Activated CD8-positive, alpha-beta T cell treated with anti-CD3 and anti-CD28 coated beads for 36 hours (primary cell): ENCODE measurements at regions not wholly inside any gene's neighbourhood (a gene's known extent, or its start where the extent isn't known, plus 50 kb on each side); places are given as distances from the start of the nearest gene placed in this dataset.

ENCODE experiments used
- ATAC-seq: fragments of 200-7000 bp; cut with Tn5 transposase; one replicate; pipeline ENCODE4 v1.10.0; 2021; ENCODE audit warnings: mild to moderate bottlenecking, moderate library complexity
- CTCF ChIA-PET: fragments of 350-600 bp; sonication (Branson Sonifier 250); formaldehyde crosslinking; loops from one replicate; lab custom pipeline; 2021; ENCODE audit warnings: antibody characterized with exemption; lab: Charles Lee
- POLR2A ChIA-PET: fragments of 350-600 bp; sonication (Branson Sonifier 250); formaldehyde crosslinking; loops from one replicate; lab custom pipeline; 2021; ENCODE audit warnings: antibody characterized with exemption; lab: Charles Lee
- DNase-seq: peaks from one replicate; pipeline ENCODE4 v3.0.0-alpha.2; 2020
- H3K27ac Mint-ChIP-seq: one replicate; pipeline ENCODE4 v1.8.0; 2021; ENCODE audit warnings: mild to moderate bottlenecking, mixed read lengths
- H3K27me3 Mint-ChIP-seq: one replicate; pipeline ENCODE4 v1.8.0; 2021; ENCODE audit warnings: mixed read lengths
- H3K36me3 Mint-ChIP-seq: one replicate; pipeline ENCODE4 v1.8.0; 2021; ENCODE audit warnings: low read depth, mixed read lengths
- H3K4me1 Mint-ChIP-seq: one replicate; pipeline ENCODE4 v1.8.0; 2021; ENCODE audit warnings: low read depth, mixed read lengths
- H3K4me3 Mint-ChIP-seq: one replicate; pipeline ENCODE4 v1.8.0; 2021; ENCODE audit warnings: mild to moderate bottlenecking, moderate library complexity, mixed read lengths
- H3K9me3 Mint-ChIP-seq: one replicate; pipeline ENCODE4 v1.8.0; 2021; ENCODE audit warnings: mixed read lengths
- CTCF ChIP-seq: fragments of 200-600 bp; IDR thresholded peaks from one replicate; pipeline ENCODE4 v1.8.0; 2022; ENCODE audit warnings: antibody characterized with exemption, mild to moderate bottlenecking
- intact Hi-C: fragments of 100-400 bp; cut with micrococcal nuclease; formaldehyde crosslinking; loops from one replicate; pipeline ENCODE4 v1.10.0; 2022

GRCh38 chr9:107878462-107878861 is 388.9 kb upstream of the KLF4 start:
- DNase-seq (no peak), ATAC-seq (no peak)
- Mint-ChIP-seq H3K27me3 (no peaks in the 10 kb centered on the region), H3K4me1 (no peaks in the 10 kb centered on the region), H3K36me3 (no peaks in the 10 kb centered on the region), H3K27ac (no peak overlapping the region), H3K4me3 (no peak overlapping the region), H3K9me3 (no peaks in the 10 kb centered on the region)
- ChIA-PET CTCF (no interaction called here), POLR2A (no interaction called here)
- intact Hi-C loops: no loop called here
- TF ChIP-seq CTCF: no peak

GRCh38 chr9:107875571-107875980 is 386.0 kb upstream of the KLF4 start:
- CTCF ChIA-PET: no interaction called here
- no peaks in the 10 kb centered on the region for H3K4me1 Mint-ChIP-seq
- no peak overlapping the region for H3K27ac Mint-ChIP-seq
- ATAC-seq: no peak
- intact Hi-C loops: no loop called here
- H3K27me3 Mint-ChIP-seq: no peaks in the 10 kb centered on the region
- POLR2A ChIA-PET: no interaction called here
- H3K4me3 Mint-ChIP-seq: no peak overlapping the region
- no peak for DNase-seq
- no peaks in the 10 kb centered on the region for H3K9me3 Mint-ChIP-seq
- no peak for TF ChIP-seq CTCF
- no peaks in the 10 kb centered on the region for H3K36me3 Mint-ChIP-seq

- no peak overlapping the region for H3K27ac Mint-ChIP-seq
- TF ChIP-seq CTCF: no peak
- no peaks in the 10 kb centered on the region for H3K27me3 Mint-ChIP-seq
- POLR2A ChIA-PET: no interaction called here
- H3K4me1 Mint-ChIP-seq: no peaks in the 10 kb centered on the region
- no peaks in the 10 kb centered on the region for H3K9me3 Mint-ChIP-seq
- no peak for DNase-seq
- no peaks in the 10 kb centered on the region for H3K36me3 Mint-ChIP-seq
- no peak overlapping the region for H3K4me3 Mint-ChIP-seq
- intact Hi-C loops: no loop called here
- CTCF ChIA-PET: no interaction called here
- ATAC-seq: no peak
These were observed 385.2 kb upstream of the KLF4 start for GRCh38 chr9:107874591-107875369.

- no peaks in the 10 kb centered on the region for H3K36me3 Mint-ChIP-seq
- intact Hi-C loops: no loop called here
- no peak for ATAC-seq
- CTCF ChIA-PET: no interaction called here
- POLR2A ChIA-PET: no interaction called here
- TF ChIP-seq CTCF: no peak
- no peaks in the 10 kb centered on the region for H3K4me1 Mint-ChIP-seq
- no peak overlapping the region for H3K4me3 Mint-ChIP-seq
- no peak for DNase-seq
- no peaks in the 10 kb centered on the region for H3K27me3 Mint-ChIP-seq
- H3K9me3 Mint-ChIP-seq: no peaks in the 10 kb centered on the region
- no peak overlapping the region for H3K27ac Mint-ChIP-seq
These were observed 384.6 kb upstream of the KLF4 start for GRCh38 chr9:107874137-107874536.

GRCh38 chr9:107872457-107873192 is 383.1 kb upstream of the KLF4 start:
- DNase-seq (no peak), ATAC-seq (no peak)
- no peaks in the 10 kb centered on the region for H3K9me3 Mint-ChIP-seq
- POLR2A ChIA-PET: no interaction called here
- no peak overlapping the region for H3K27ac Mint-ChIP-seq
- CTCF ChIA-PET: no interaction called here
- no peak overlapping the region for H3K4me3 Mint-ChIP-seq
- H3K4me1 Mint-ChIP-seq: no peaks in the 10 kb centered on the region
- no peak for TF ChIP-seq CTCF
- no peaks in the 10 kb centered on the region for H3K27me3 Mint-ChIP-seq
- no peaks in the 10 kb centered on the region for H3K36me3 Mint-ChIP-seq
- intact Hi-C loops: no loop called here
